GM18508 (cell line): ENCODE measurements at regions not wholly inside any gene's neighbourhood (a gene's known extent, or its start where the extent isn't known, plus 50 kb on each side); places are given as distances from the start of the nearest gene placed in this dataset.

Experiments used
- ATAC-seq: cut with Tn5 transposase; IDR thresholded peaks from one replicate; pipeline ENCODE4 v1.9.1; 2021; ENCODE audit warnings: moderate number of reproducible peaks; ENCODE audit not compliant: insufficient read depth, unreplicated experiment

- ATAC-seq, result no peak
These were observed 534.5 kb downstream of the TDRD15 start for GRCh38 chr2:21658269-21658668.

GRCh38 chr2:21658907-21659477 is 535.2 kb downstream of the TDRD15 start:
- no peak for ATAC-seq

GRCh38 chr2:21664083-21664482 is 540.3 kb downstream of the TDRD15 start:
- no peak for ATAC-seq

GRCh38 chr2:21667638-21668037 is 543.9 kb downstream of the TDRD15 start:
- ATAC-seq, result no peak

GRCh38 chr2:21668078-21668710 is 544.4 kb downstream of the TDRD15 start:
- ATAC-seq, result no peak

- ATAC-seq, result no peak
These were observed 552.3 kb downstream of the TDRD15 start for GRCh38 chr2:21676041-21676440.

GRCh38 chr2:21676676-21677075 is 552.9 kb downstream of the TDRD15 start:
- no peak for ATAC-seq

- ATAC-seq, result no peak
These were observed 560.1 kb downstream of the TDRD15 start for GRCh38 chr2:21683838-21684237.

GRCh38 chr2:21687589-21687988 is 563.8 kb downstream of the TDRD15 start:
- ATAC-seq, result no peak

- no peak for ATAC-seq
These were observed 566.2 kb downstream of the TDRD15 start for GRCh38 chr2:21690005-21690404.

- no peak for ATAC-seq
These were observed 569.3 kb downstream of the TDRD15 start for GRCh38 chr2:21693081-21693480.

GRCh38 chr2:21694079-21694878 is 570.5 kb downstream of the TDRD15 start:
- no peak for ATAC-seq

- no peak for ATAC-seq
These were observed 573.1 kb downstream of the TDRD15 start for GRCh38 chr2:21696900-21697299.

- no peak for ATAC-seq
These were observed 576.9 kb downstream of the TDRD15 start for GRCh38 chr2:21700644-21701043.

GRCh38 chr2:21710031-21710430 is 586.3 kb downstream of the TDRD15 start:
- ATAC-seq, result no peak

GRCh38 chr2:21710496-21710895 is 586.7 kb downstream of the TDRD15 start:
- no peak for ATAC-seq

GRCh38 chr2:21715887-21716286 is 592.1 kb downstream of the TDRD15 start:
- ATAC-seq, result no peak

GRCh38 chr2:21727101-21727500 is 603.3 kb downstream of the TDRD15 start:
- no peak for ATAC-seq

GRCh38 chr2:21728133-21728532 is 604.4 kb downstream of the TDRD15 start:
- no peak for ATAC-seq

- ATAC-seq, result no peak
These were observed 606.4 kb downstream of the TDRD15 start for GRCh38 chr2:21730141-21730540.

- ATAC-seq, result no peak
These were observed 616.7 kb downstream of the TDRD15 start for GRCh38 chr2:21740484-21740883.

GRCh38 chr2:21746499-21746898 is 622.7 kb downstream of the TDRD15 start:
- no peak for ATAC-seq
